ENCODE measurements at regions not wholly inside any gene's neighbourhood (a gene's known extent, or its start where the extent isn't known, plus 50 kb on each side); places are given as distances from the start of the nearest gene placed in this dataset.
"Not testable (repeated sequence)": the region's sequence is repeated elsewhere in the genome, so short reads cannot be mapped to it uniquely, and the experiment has no call there.

DNA sequence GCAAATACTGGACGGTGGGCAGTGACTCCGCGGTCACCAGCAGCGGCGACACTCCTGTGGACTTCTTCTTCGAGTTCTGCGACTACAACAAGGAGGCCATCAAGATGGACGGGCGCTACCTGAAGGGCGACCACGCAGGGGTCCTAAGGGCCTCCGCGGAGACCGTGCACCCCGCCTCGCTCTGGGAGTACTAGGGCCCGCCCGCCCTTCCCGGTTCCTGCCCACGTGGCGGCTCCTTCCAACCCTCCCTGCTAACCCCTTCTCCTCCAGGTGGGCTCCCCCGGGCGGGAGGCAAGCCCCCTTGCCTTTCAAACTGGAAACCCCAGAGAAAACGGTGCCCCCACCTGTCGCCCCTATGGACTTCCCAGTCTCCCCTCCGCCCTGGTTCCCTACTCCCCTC is 58.1 kb upstream of the GOLGA8A start:
- H2BK15ac ChIP-seq (ENCODE audit: low read depth, low read length); in situ Hi-C loops (cut with MboI; ENCODE audit: low sequenced_read_pairs); H3K56ac ChIP-seq (ENCODE audit: extremely low read depth, insufficient read depth, low read length); H4K20me1 ChIP-seq (ENCODE audit: insufficient read depth, low read length); H3K9me3 ChIP-seq (ENCODE audit: control insufficient read depth, insufficient read depth, low read length); H2AK9ac ChIP-seq (replicated peaks; ENCODE audit: low read depth, low read length, poor library complexity); H3K4me2 ChIP-seq (ENCODE audit: low read depth, low read length); ATAC-seq (ENCODE audit: low read depth); H3K4me3 ChIP-seq (ENCODE audit: insufficient read depth, low read depth, low read length); BruUV-seq (replicated peaks); CTCF ChIA-PET; H3K9me1 ChIP-seq (ENCODE audit: insufficient read depth, low read length); H3K23ac ChIP-seq (ENCODE audit: low read depth, low read length); H3K18ac ChIP-seq (ENCODE audit: low read depth, low read length); H4K5ac ChIP-seq (ENCODE audit: low read depth, low read length); H2BK120ac ChIP-seq (ENCODE audit: low read depth, low read length); DNase-seq; H3K14ac ChIP-seq (replicated peaks; ENCODE audit: low read depth, low read length); H4K8ac ChIP-seq (ENCODE audit: low read depth in 2 of 2, low read length in 2 of 2); intact Hi-C loops (cut with micrococcal nuclease); H3K4ac ChIP-seq (ENCODE audit: low read depth, low read length); H2BK20ac ChIP-seq (ENCODE audit: low read depth, low read length); dilution Hi-C loops (cut with HindIII; ENCODE audit: low sequenced_read_pairs, unreplicated experiment); H4K91ac ChIP-seq (ENCODE audit: insufficient read depth, low read depth, low read length); H3K79me1 ChIP-seq (ENCODE audit: low read depth in 1 of 2, low read length in 2 of 2); H3K27ac ChIP-seq (ENCODE audit: insufficient read depth, low read length); POLR2A ChIA-PET (ENCODE audit: unreplicated experiment); H3K4me1 ChIP-seq (ENCODE audit: control insufficient read depth, insufficient read depth, low read length); H3K36me3 ChIP-seq (ENCODE audit: control insufficient read depth, insufficient read depth, low read length); H3K9ac ChIP-seq (ENCODE audit: low read depth, low read length); H2BK5ac ChIP-seq (ENCODE audit: low read depth, low read length, poor library complexity, severe bottlenecking); H2AK5ac ChIP-seq (ENCODE audit: low read depth, low read length); H2AFZ ChIP-seq (replicated peaks; ENCODE audit: low read length, poor library complexity): not testable (repeated sequence)
- H3K27me3 ChIP-seq (ENCODE audit: control insufficient read depth, insufficient read depth, low read length): peaks cover 22% of the 10 kb centered on the region
- WGBS, 2 experiments (ENCODE audit: extremely low coverage in 2 of 2, insufficient read length in 1 of 2): no CpG with 5 or more reads among the region's 26 CpGs

All from IMR-90 (cell line).